Urinary bladder (tissue), 3 donors: ENCODE measurements at regions not wholly inside any gene's neighbourhood (a gene's known extent, or its start where the extent isn't known, plus 50 kb on each side); places are given as distances from the start of the nearest gene placed in this dataset.
"Not testable (repeated sequence)": the region's sequence is repeated elsewhere in the genome, so short reads cannot be mapped to it uniquely, and the experiment has no call there.

Experiments
- DNase-seq: peaks from one replicate; pipeline ENCODE4 v3.0.0-alpha.2; 2015; ENCODE audit errors: extremely low spot score
- H3K27ac ChIP-seq: one replicate; pipeline ENCODE4 v1.5.1; 2013; ENCODE audit warnings: low read depth, mild to moderate bottlenecking, moderate library complexity
- H3K36me3 ChIP-seq: one replicate; pipeline ENCODE4 v1.6.1; 2013; ENCODE audit warnings: mild to moderate bottlenecking, moderate library complexity; ENCODE audit not compliant: insufficient read depth
- H3K4me1 ChIP-seq: one replicate; pipeline ENCODE4 v1.6.1; 2013; ENCODE audit warnings: mild to moderate bottlenecking, moderate library complexity; ENCODE audit not compliant: insufficient read depth
- H3K4me3 ChIP-seq: one replicate; pipeline ENCODE4 v1.5.1; 2013; ENCODE audit warnings: low read depth, low read length
- WGBS: extraction: QIAGEN DNeasy Blood & Tissue Kit; methylation state at CpG from one replicate; pipeline ENCODE4 v1.1.7; 2013; 5-methylcytosine and 5-hydroxymethylcytosine counted together
- donor health status: healthy with polysubstance abuse.
- donor health status: healthy.

DNA sequence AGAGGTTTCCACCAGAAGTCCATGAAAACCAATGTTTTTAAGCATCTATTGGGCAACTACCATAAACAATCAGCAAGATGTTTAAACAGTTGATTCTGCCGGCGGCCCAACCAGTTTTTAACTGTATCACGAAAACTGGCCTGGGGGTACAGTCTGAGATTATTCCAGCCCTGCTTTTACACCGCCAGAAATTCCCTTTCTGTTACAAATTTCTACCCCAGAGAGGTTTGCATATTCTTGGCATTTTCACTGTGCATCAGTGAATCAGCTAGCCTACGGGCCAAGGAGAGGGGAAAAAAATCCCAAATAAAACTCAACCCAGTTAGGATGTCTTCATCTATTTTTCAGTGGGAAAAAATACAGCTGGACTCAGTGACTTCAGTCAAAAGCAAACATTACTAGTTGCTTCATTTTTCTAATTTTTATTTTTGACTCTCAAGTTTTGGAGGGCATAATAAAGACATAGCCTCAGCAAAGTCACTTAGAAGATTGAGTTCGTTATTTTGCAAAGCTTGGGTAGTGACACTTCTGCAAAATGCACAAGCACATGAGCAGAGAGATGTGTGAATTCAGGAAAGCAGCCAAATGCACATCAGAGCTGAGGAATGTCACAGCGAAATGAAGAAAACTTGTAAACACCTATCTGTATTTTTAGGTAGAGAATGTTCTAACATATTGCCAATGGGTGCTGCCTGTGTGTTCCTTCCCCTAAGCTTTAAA, 167.8 kb upstream of the GK2 start:
- H3K27ac ChIP-seq: no peak overlapping the region
- 57% methylated on average over 7 of the region's 7 CpGs for WGBS
- no peak for DNase-seq

DNA sequence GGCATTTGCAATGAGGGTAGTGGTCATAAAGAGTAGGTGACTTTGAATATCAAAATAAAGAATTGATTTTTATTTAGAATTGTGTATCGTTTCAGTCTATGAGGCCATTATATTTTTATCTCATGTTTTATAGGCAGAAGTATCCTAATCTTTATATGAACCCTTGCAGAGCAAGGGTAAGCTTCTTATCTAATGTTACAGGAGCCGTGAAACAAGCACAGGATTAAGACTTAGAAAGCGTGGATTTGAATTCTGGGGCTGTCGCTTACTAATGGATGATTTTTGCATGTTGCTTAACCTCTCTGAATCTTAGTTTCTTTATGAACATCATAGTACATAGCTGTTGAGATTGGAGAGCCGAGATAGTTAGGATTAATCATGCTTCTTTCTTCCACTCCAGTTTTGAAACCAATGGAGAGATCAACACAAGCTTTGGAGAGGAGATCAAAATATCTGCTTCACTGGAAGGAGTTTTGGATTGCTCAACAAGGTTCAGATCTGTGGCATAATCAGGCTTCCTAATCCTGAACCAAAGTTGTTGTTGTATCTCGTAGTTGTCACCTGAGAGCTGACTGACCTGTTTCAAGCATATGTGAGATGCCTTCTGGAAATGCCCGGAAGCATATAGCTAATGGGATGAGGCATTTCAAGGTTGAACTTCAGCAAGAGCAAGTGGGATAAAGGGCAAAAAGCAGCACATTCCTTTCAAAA, 166.9 kb upstream of the GK2 start:
- DNase-seq: no peak
- H3K4me3 ChIP-seq: no peak overlapping the region
- WGBS: 71% methylated on average over 7 of the region's 7 CpGs
- no peaks in the 10 kb centered on the region for H3K4me1 ChIP-seq
- H3K36me3 ChIP-seq: no peaks in the 10 kb centered on the region
- no peak overlapping the region for H3K27ac ChIP-seq

More for the DNA sequence above, 167.8 kb upstream of the GK2 start:
- no peaks in the 10 kb centered on the region for H3K36me3 ChIP-seq
- no peaks in the 10 kb centered on the region for H3K4me1 ChIP-seq
- H3K4me3 ChIP-seq: no peak overlapping the region

DNA sequence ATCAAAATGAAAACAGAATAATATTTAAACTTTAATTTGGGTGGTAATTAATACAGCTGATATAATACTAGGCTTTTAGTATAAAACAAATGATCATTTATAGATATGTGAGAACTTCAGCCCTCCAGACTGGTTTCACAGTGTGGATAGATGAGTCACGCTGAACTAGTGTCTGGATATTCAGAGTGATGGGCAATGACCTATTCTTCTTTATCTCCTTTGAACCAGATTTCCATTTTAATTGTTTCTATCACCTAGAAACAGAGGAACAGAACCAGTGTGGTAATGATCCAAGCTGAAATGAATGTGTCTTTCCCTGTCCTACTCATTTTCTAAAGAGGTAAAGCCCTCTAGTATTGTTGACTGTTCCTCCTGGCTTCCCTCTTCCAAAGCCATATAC, 155.2 kb upstream of the GK2 start:
- Histone ChIP-seq H3K27ac (no peak overlapping the region), H3K4me3 (no peak overlapping the region), H3K36me3 (no peaks in the 10 kb centered on the region), H3K4me1 (no peaks in the 10 kb centered on the region)
- no peak for DNase-seq
- WGBS: 94% methylated on average over 1 of the region's 1 CpG

DNA sequence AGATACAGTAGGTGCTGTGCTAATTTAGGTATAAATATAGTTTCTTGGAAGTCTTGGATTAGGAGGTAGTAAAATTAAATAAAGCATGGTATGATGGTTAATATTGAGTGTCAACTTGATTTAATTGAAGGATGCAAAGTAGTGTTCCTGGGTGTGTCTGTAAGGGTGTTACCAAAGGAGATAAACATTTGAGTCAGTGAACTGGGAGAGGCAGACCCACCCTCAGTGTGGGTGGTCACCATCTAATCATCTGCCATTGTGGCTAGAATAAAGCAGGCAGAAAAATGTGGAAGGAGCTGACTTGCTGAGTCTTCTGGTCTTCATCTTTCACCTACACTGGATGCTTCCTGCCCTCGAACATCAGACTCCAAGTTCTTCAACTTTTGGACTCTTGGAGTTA, 153.7 kb upstream of the GK2 start:
- H3K4me1 ChIP-seq: no peaks in the 10 kb centered on the region
- no peaks in the 10 kb centered on the region for H3K36me3 ChIP-seq
- WGBS: 83% methylated on average over 1 of the region's 1 CpG
- DNase-seq: no peak
- H3K4me3 ChIP-seq: no peak overlapping the region
- H3K27ac ChIP-seq: no peak overlapping the region

DNA sequence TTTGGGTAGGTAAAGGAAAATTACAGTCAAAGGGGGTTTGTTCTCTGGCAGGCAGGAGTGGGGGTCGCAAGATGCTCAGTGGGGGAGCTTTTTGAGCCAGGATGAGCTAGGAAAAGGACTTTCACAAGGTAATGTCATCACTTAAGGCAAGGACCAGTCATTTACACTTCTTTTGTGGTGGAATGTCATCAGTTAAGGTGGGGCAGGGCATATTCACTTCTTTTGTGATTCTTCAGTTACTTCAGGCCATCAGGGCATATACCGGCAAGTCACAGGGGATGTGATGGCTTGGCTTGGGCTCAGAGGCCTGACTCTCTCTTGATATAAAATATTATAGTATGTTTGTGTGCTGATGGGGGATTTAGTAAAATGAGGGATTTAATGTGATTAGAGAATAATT, 151.4 kb upstream of the GK2 start:
- WGBS: 88% methylated on average over 2 of the region's 2 CpGs
- not testable (repeated sequence) for H3K27ac ChIP-seq, H3K4me1 ChIP-seq, DNase-seq, H3K36me3 ChIP-seq, H3K4me3 ChIP-seq

DNA sequence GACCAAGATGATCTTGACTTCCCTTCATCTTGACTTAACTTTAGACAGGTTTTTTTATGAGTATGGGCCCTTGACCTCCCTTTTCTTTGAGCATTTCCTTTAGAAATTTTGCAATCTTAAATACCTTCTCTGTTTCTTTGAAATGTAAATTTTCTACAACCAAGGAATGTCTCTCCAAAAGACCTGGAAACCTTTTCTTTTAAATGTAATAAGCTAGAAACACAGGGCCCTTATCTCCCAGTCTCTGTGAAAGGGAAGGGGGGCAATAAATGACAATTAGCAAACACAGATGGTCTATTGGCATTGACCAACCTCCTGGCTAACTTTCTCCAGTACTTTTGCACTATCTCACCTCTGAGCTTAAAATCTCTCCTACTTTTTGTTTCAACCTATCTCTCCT, 144.3 kb upstream of the GK2 start:
- Histone ChIP-seq H3K4me3 (no peak overlapping the region), H3K27ac (no peak overlapping the region), H3K36me3 (no peaks in the 10 kb centered on the region), H3K4me1 (no peaks in the 10 kb centered on the region)
- DNase-seq: no peak

DNA sequence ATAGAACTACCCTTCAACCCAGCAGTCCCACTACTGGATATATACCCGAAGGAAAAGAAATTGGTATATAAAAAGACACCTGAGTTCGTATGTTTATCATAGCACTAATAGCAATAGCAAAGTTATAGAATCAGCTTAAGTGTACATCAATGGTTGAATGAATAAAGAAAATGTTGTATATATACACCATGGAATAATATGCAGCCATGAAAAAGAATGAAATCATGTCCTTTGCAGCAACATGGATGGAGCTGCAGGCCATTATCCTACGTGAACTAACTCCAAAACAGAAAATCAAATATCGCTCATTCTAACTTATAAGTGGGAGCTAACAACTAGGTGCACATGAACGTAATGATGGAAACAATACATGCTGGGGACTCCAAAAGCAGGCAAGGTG, 143.5 kb upstream of the GK2 start:
- 59% methylated on average over 5 of the region's 5 CpGs for WGBS
- no peak overlapping the region for H3K27ac ChIP-seq
- no peak for DNase-seq

GRCh38 chr4:79547851-79548250, 139.8 kb upstream of the GK2 start:
- H3K4me1 ChIP-seq: no peaks in the 10 kb centered on the region
- 69% methylated on average over 3 of the region's 3 CpGs for WGBS
- H3K27ac ChIP-seq: no peak overlapping the region

More for the DNA sequence above, 143.5 kb upstream of the GK2 start:
- Histone ChIP-seq H3K4me3 (no peak overlapping the region), H3K36me3 (no peaks in the 10 kb centered on the region), H3K4me1 (no peaks in the 10 kb centered on the region)

GRCh38 chr4:79545292-79545691, 137.3 kb upstream of the GK2 start:
- not testable (repeated sequence) for DNase-seq, H3K4me3 ChIP-seq

More at GRCh38 chr4:79547851-79548250, 139.8 kb upstream of the GK2 start:
- Histone ChIP-seq H3K36me3 (no peaks in the 10 kb centered on the region), H3K4me3 (no peak overlapping the region)
- DNase-seq: no peak

GRCh38 chr4:79540143-79540542, 132.1 kb upstream of the GK2 start:
- Histone ChIP-seq H3K4me1 (no peaks in the 10 kb centered on the region), H3K36me3 (no peaks in the 10 kb centered on the region), H3K27ac (no peak overlapping the region), H3K4me3 (no peak overlapping the region)
- no peak for DNase-seq
- WGBS: 68% methylated on average over 4 of the region's 4 CpGs

More at GRCh38 chr4:79545292-79545691, 137.3 kb upstream of the GK2 start:
- H3K4me1 ChIP-seq, H3K27ac ChIP-seq, H3K36me3 ChIP-seq: not testable (repeated sequence)
- WGBS: 84% methylated on average over 1 of the region's 1 CpG

DNA sequence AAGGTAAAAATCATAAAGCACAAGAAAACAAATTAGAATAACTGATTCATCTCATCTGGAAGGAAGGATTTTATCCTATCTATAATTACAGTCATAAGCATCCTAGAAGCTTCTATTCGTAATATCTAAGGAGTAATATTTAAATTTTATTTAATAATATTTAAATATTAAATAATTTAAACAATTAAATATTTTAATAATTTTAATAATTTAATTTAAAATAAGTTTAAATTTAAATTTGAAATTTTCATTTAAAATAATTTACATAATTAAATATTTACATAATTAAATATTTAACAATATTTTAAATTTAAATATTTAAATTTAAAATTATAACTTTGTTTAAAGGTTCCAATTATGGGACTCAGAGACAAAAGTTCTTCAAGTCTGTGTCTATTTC, 127.5 kb upstream of the GK2 start:
- no peak for DNase-seq
- no peaks in the 10 kb centered on the region for H3K4me1 ChIP-seq
- no peak overlapping the region for H3K4me3 ChIP-seq
- no peaks in the 10 kb centered on the region for H3K36me3 ChIP-seq
- WGBS: 91% methylated on average over 1 of the region's 1 CpG
- no peak overlapping the region for H3K27ac ChIP-seq

- Histone ChIP-seq H3K4me3 (no peak overlapping the region), H3K36me3 (no peaks in the 10 kb centered on the region), H3K27ac (no peak overlapping the region), H3K4me1 (no peaks in the 10 kb centered on the region)
- DNase-seq: no peak
- 70% methylated on average over 3 of the region's 3 CpGs for WGBS
Observed at GRCh38 chr4:79528241-79528706, 120.2 kb upstream of the GK2 start.

DNA sequence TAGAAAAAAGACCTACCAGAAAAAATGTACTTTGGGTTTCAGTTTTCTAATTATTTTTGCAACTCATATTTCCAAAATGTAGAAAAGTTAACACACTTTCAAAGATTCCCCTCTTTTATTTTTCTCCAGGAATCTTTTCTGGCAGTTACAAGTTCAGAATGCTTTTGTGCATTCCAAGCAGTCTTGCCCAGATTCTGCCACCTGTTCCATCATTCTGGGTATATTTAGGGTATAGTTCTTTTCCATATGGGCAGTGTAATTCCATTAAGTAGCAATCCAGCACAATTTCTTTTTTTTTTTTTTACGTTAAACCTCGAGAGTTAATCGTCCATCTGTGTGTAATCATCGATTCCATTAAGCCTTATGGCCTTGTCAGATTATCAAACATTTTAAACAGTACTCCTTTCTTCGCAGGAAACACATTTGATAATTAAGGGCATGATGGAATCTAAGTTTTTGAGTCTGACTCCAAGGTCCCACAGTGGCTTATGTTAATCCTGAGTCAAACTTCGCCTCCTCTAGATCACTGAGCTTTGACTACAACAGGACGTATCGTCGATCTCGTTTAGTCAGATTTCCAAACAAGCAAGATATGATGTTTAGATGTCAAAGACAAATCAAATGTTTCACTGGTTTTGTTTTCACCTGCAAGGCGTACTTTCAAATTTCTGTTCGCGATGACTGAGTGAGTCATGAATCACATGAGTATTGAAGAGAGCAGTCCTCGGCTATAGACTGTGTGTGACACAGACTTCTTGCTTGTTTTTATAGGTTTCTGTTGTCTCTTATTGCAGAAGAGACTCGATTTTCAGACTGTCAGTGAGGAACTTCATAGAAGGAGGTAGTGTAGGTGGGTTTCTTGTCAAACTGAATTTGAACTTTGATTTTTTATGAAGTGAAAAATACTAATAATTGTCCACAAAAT, 118.9 kb upstream of the GK2 start:
- no peak overlapping the region for H3K4me3 ChIP-seq
- no peak for DNase-seq
- no peaks in the 10 kb centered on the region for H3K36me3 ChIP-seq
- 90% methylated on average over 15 of the region's 15 CpGs for WGBS
- no peak overlapping the region for H3K27ac ChIP-seq
- no peaks in the 10 kb centered on the region for H3K4me1 ChIP-seq
